Stimulated activated CD8-positive, alpha-beta memory T cell treated with anti-CD3 and anti-CD28 coated beads, Interleukin-4, amount 100 ng/mL, for 1 hour (primary cell): ENCODE measurements at regions not wholly inside any gene's neighbourhood (a gene's known extent, or its start where the extent isn't known, plus 50 kb on each side); places are given as distances from the start of the nearest gene placed in this dataset.

Experiments
- DNase-seq, 2 donors: peaks; one replicate each; pipeline ENCODE4 v3.0.0-alpha.2; 2020; ENCODE audit warnings: low read depth in 2 of 2, low spot score in 1 of 2

DNA sequence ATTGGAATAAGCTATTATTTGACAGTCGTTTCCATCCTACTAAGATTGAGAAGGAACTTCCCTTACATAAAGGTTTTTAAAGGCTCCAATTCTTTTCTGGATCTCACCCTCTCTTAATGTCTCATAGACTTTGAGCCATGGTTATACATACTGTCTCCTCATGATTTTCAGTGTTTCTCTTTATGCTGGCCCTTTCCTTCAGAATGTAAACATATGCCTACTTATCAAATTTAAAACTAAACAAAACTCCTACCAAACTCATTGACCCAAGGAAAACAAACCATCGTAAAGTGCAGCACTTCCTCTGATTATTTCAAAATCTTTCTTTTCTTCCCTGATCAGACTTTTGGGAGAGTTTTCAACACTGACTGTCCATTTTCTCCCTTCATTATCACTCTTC lies 163.4 kb upstream of the DPYD start:
- DNase-seq: no peak

DNA sequence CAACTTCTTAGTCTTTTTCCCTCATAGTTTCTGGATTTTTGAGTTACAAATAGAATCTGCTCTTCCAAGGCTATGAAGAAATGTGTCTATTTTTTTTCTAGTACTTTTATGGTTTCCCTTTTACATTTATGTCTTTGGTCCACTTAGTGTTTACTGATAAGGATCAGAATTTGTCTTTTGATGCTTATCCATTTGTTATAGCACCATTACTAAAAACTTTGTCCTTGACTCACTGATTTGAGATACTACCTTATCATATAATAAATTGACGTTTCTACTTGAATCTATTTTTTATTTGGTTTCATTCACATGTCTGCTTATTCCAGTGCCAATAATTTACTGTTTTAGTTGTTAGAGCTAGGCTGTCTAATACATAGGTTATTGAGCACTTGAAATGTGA lies 161.1 kb upstream of the DPYD start:
- DNase-seq: no peak

DNA sequence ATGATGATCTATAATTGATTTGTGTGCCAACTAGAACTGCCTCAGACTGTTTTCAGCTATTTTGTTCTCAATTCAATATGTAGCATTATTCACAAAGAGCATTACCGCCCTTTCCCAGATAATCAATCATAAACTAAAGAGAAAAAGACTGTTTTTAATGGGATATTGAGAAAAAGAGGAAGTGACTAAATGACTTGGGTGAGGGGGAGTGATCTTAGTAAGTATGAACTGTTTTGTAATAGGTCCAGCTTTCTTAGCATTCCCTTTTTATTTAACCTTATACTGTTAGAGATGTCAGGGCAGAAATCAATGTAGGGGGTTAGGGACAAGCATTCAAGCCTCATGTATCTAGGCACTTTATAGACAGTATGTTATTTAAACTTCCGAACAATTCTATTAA lies 157.8 kb upstream of the DPYD start:
- no peak for DNase-seq

GRCh38 chr1:98077691-98078090 lies 156.9 kb upstream of the DPYD start:
- DNase-seq: no peak

DNA sequence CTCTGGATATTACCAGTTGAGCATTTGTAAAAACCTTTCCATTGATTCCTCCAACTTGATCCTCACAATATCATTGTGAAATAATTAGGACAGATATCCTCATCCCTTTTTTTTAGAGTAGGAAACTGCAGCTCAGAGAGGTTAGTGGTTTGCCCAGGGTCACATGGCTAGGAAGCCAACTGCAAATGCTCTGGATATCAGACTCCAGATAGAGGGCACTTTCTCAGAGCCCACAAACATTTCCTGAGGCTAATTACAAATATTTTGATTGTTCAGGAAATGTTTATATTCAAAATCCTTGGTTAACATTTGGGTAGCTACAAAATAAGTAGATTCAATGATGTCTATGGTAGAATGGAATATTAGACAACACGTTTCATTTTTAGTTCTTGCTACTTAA lies 154.8 kb upstream of the DPYD start:
- DNase-seq: no peak

- DNase-seq: no peak
Measured at GRCh38 chr1:98073823-98074222, 153.0 kb upstream of the DPYD start.

GRCh38 chr1:98073106-98073505 lies 152.3 kb upstream of the DPYD start:
- DNase-seq: no peak

DNA sequence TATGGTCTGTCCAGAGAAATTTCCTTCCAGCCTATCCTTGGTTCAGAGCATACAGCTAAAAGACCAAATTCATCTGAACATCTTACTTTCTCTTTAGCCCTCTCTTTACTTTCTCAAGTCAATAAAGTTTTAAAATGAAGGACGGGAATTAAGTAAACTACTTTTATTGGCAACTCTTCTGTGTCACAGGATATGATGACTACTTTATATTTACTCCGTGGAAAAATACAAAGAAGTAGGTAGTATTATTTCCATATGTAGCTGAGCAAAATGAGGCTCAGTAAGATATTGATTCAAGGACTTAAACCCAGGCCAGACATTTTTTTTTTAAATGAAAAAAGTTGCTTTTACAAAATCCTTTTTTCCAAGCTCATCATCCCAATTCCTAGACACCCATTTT lies 151.2 kb upstream of the DPYD start:
- no peak for DNase-seq

- no peak for DNase-seq
Measured at GRCh38 chr1:98068016-98068415, 147.2 kb upstream of the DPYD start.

GRCh38 chr1:98066911-98067310 lies 146.1 kb upstream of the DPYD start:
- no peak for DNase-seq

- DNase-seq: no peak
Measured at GRCh38 chr1:98059620-98060019, 138.8 kb upstream of the DPYD start.

DNA sequence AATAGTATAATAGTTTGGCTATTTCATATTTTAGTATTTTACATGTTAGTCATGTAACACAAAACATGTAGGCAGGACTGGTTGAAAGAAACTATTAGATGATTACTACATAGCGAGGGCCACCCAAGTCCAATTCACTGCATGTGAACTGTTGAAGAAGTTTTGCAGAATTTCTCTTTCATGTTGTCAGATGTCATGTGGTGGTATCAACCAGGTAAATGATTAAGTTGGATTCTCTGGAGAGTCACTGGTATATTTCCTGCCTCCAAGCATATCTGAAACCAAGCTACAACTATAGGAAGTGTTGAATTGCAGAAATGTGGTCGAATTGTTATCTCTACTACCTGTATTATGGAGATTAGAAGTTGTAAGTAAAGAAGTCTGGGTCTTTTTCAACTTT lies 137.8 kb upstream of the DPYD start:
- DNase-seq: no peak

DNA sequence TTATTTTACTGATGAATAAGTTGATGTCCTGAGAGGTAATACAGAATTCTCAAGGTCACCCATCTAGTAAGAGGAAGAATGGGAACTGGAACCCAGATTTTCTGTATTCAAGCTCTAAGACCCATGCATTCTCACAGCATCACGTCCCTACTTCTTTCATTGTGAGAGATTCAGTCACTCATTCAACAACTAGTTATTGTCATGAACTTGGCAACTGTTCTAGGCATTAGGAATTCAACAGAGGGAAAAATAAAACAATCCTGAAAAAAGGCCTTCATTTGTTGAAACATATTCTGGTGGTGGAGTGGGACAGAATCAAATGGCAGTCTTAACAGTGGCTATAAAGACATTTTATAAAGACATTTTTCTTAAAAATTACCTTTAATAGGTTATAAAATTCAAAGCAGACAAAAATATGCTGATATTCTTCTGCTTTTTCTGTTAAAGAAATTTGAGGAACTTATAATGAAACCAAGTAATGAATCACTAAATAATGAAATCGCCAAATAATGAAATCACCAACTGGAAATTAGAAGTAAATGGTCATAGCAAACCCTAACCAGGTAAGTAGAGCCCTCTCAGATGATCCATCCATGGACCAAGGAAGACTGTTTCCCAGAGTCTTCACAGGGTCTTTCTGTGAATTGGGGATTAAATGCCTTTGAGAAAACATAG lies 136.5 kb upstream of the DPYD start:
- DNase-seq: no peak

GRCh38 chr1:98056781-98057180 lies 135.9 kb upstream of the DPYD start:
- no peak for DNase-seq

DNA sequence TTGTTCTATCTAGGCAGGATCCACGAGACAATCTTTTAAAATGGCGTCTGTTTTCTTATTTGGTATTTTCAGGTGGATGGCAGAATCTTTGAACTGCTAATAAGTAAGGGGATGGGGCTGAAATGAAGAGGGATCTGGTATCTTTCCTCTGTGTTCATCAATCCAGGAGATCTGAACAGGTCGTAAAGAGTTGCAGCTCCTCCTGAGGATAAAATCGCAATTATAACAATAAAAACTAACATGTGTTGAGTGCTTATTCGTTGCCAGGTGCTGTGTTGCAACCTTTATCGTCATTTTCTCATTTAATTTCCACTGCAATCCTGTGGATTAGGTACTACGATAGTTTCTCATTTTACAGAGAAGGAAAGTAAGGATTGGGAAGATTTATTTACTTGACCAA lies 134.6 kb upstream of the DPYD start:
- no peak for DNase-seq

DNA sequence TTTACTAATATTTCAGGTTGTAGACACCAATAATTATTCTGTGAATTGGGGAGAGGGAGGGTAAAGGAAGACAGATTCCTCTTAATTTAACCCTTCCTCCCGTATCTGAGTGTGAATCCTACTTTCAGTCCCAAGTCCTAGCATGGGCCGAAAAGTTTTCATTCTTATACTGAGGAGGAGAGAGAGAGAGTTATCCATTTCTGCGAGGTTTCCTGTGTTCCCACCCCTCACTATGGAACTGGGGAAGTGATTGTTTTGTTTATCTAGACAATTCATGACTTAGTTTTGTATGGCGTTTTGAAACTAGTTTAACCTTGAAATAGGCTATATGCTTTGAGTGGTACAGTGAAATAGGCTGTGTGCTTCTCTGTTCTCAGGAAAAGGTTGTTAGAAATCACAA lies 134.0 kb upstream of the DPYD start:
- no peak for DNase-seq

- no peak for DNase-seq
Measured at GRCh38 chr1:98054367-98054701, 133.5 kb upstream of the DPYD start.

GRCh38 chr1:98053471-98054366 lies 132.9 kb upstream of the DPYD start:
- DNase-seq: no peak

GRCh38 chr1:98051065-98051675 lies 130.3 kb upstream of the DPYD start:
- peak in 1 of 2 donors; percentile 47 for DNase-seq

- DNase-seq: no peak
Measured at GRCh38 chr1:98049370-98050135, 128.7 kb upstream of the DPYD start.

GRCh38 chr1:98048751-98049325 lies 128.0 kb upstream of the DPYD start:
- DNase-seq: no peak
